ENCODE measurements at regions not wholly inside any gene's neighbourhood (a gene's known extent, or its start where the extent isn't known, plus 50 kb on each side); places are given as distances from the start of the nearest gene placed in this dataset.

DNA sequence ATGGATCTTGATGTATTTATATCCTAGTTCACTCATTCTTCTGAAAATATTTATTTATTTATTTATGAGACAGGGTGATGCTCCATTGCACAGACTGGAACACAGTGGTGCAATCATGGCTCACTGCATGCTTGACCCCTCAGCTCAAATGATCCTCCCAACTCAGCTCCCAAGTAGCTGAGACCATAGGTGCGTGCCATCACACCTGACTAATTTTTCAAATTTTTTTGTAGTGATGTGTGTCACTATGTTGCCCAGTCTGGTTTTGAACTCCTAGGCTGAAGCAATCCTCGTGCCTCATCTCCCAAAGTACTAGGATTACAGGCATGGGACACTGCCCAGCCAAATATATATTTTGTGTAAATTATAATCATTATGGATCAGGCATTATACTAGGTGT, 595.6 kb upstream of the ATP2B1 start:
- no peak for TF ChIP-seq EZH2 (IDR thresholded peaks at IDR 0.05; ENCODE audit: borderline replicate concordance, control insufficient read depth, low read depth, low read length)
- no peak for TF ChIP-seq EP300 (IDR thresholded peaks at IDR 0.05; ENCODE audit: borderline replicate concordance in 1 of 2, control insufficient read depth in 1 of 2, low read depth in 2 of 2, low read length in 2 of 2)
- TF ChIP-seq JUNB (IDR thresholded peaks at IDR 0.05) = no peak
- no peak for TF ChIP-seq POLR2AphosphoS5 (IDR thresholded peaks at IDR 0.05; ENCODE audit: low read length)
- TF ChIP-seq NFYB (IDR thresholded peaks at IDR 0.05; ENCODE audit: insufficient read depth, low read depth, low read length) = no peak
- TF ChIP-seq, protein P1, sequence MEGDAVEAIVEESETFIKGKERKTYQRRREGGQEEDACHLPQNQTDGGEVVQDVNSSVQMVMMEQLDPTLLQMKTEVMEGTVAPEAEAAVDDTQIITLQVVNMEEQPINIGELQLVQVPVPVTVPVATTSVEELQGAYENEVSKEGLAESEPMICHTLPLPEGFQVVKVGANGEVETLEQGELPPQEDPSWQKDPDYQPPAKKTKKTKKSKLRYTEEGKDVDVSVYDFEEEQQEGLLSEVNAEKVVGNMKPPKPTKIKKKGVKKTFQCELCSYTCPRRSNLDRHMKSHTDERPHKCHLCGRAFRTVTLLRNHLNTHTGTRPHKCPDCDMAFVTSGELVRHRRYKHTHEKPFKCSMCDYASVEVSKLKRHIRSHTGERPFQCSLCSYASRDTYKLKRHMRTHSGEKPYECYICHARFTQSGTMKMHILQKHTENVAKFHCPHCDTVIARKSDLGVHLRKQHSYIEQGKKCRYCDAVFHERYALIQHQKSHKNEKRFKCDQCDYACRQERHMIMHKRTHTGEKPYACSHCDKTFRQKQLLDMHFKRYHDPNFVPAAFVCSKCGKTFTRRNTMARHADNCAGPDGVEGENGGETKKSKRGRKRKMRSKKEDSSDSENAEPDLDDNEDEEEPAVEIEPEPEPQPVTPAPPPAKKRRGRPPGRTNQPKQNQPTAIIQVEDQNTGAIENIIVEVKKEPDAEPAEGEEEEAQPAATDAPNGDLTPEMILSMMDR (IDR thresholded peaks at IDR 0.05 in 2 of 3, conservative IDR thresholded peaks at IDR 0.05 in 1 of 3; ENCODE audit: control insufficient read depth in 2 of 3, extremely low read depth in 1 of 3, insufficient read depth in 1 of 3, low read depth in 3 of 3, low read length in 3 of 3) = no peak
- no peak for TF ChIP-seq CREB1 (IDR thresholded peaks at IDR 0.05; ENCODE audit: low read depth)
- no peak for TF ChIP-seq KAT2A (conservative IDR thresholded peaks at IDR 0.05; ENCODE audit: control insufficient read depth, low read depth, low read length)
- no peak for TF ChIP-seq RELA (IDR thresholded peaks at IDR 0.05; ENCODE audit: borderline replicate concordance, partially characterized antibody)

All from GM12878 (cell line).